ENCODE measurements at regions not wholly inside any gene's neighbourhood (a gene's known extent, or its start where the extent isn't known, plus 50 kb on each side); places are given as distances from the start of the nearest gene placed in this dataset.

GRCh38 chr5:68407311-68408239 lies 192.0 kb downstream of the PIK3R1 start:
- DNase-seq (ENCODE audit: low read depth): no peak

- no peak for DNase-seq (ENCODE audit: low read depth)
Measured at GRCh38 chr5:68408345-68408871, 192.9 kb downstream of the PIK3R1 start.

- DNase-seq (ENCODE audit: low read depth): no peak
Measured at GRCh38 chr5:68409259-68409658, 193.7 kb downstream of the PIK3R1 start.

GRCh38 chr5:68411161-68411560 lies 195.6 kb downstream of the PIK3R1 start:
- no peak for DNase-seq (ENCODE audit: low read depth)

GRCh38 chr5:68415177-68416085 lies 199.9 kb downstream of the PIK3R1 start:
- DNase-seq (ENCODE audit: low read depth): no peak

- DNase-seq (ENCODE audit: low read depth): no peak
Measured at GRCh38 chr5:68416714-68417113, 201.2 kb downstream of the PIK3R1 start.

GRCh38 chr5:68418201-68418600 lies 202.6 kb downstream of the PIK3R1 start:
- DNase-seq (ENCODE audit: low read depth): no peak

GRCh38 chr5:68418680-68419079 lies 203.1 kb downstream of the PIK3R1 start:
- no peak for DNase-seq (ENCODE audit: low read depth)

GRCh38 chr5:68419081-68419636 lies 203.6 kb downstream of the PIK3R1 start:
- no peak for DNase-seq (ENCODE audit: low read depth)

- no peak for DNase-seq (ENCODE audit: low read depth)
Measured at GRCh38 chr5:68419637-68420452, 204.3 kb downstream of the PIK3R1 start.

GRCh38 chr5:68420476-68421344 lies 205.2 kb downstream of the PIK3R1 start:
- DNase-seq (ENCODE audit: low read depth): no peak

GRCh38 chr5:68421485-68422220 lies 206.1 kb downstream of the PIK3R1 start:
- no peak for DNase-seq (ENCODE audit: low read depth)

GRCh38 chr5:68423154-68423811 lies 207.7 kb downstream of the PIK3R1 start:
- DNase-seq (ENCODE audit: low read depth): no peak

GRCh38 chr5:68424799-68425537 lies 209.4 kb downstream of the PIK3R1 start:
- no peak for DNase-seq (ENCODE audit: low read depth)

- no peak for DNase-seq (ENCODE audit: low read depth)
Measured at GRCh38 chr5:68426586-68426985, 211.0 kb downstream of the PIK3R1 start.

- DNase-seq (ENCODE audit: low read depth): no peak
Measured at GRCh38 chr5:68428231-68428811, 212.8 kb downstream of the PIK3R1 start.

- DNase-seq (ENCODE audit: low read depth): no peak
Measured at GRCh38 chr5:68429510-68429909, 214.0 kb downstream of the PIK3R1 start.

- no peak for DNase-seq (ENCODE audit: low read depth)
Measured at GRCh38 chr5:68430279-68430678, 214.7 kb downstream of the PIK3R1 start.
